CD4-positive, alpha-beta memory T cell (primary cell): ENCODE measurements at regions not wholly inside any gene's neighbourhood (a gene's known extent, or its start where the extent isn't known, plus 50 kb on each side); places are given as distances from the start of the nearest gene placed in this dataset.

Experiments
- CTCF ChIA-PET: fragments of 350-600 bp; sonication (Branson Sonifier 250); formaldehyde crosslinking; loops from one replicate; lab custom pipeline; 2021; ENCODE audit warnings: inconsistent platforms; ENCODE audit not compliant: partially characterized antibody; lab: Charles Lee
- POLR2A ChIA-PET: fragments of 350-600 bp; sonication (Branson Sonifier 250); formaldehyde crosslinking; loops from one replicate; lab custom pipeline; 2021; ENCODE audit not compliant: partially characterized antibody; lab: Charles Lee
- DNase-seq, 5 donors: peaks; one replicate each; pipeline versions ENCODE4 v3.0.0 to v3.0.0-alpha.2; 2020 to 2022; ENCODE audit warnings: mixed read lengths in 1 of 5
- H3K27ac ChIP-seq: one replicate; pipeline ENCODE4 v1.7.0; 2013; ENCODE audit warnings: low read depth, low read length
- H3K27me3 ChIP-seq: 2 replicates; pipeline ENCODE4 v1.7.0; 2013; ENCODE audit warnings: mild to moderate bottlenecking, low read length, moderate library complexity; ENCODE audit not compliant: insufficient read depth
- H3K36me3 ChIP-seq: 2 replicates; pipeline ENCODE4 v1.7.0; 2013; ENCODE audit warnings: mild to moderate bottlenecking, low read length, moderate library complexity; ENCODE audit not compliant: insufficient read depth
- H3K4me1 ChIP-seq: 2 replicates; pipeline ENCODE4 v1.7.0; 2013; ENCODE audit warnings: mild to moderate bottlenecking, low read length, moderate library complexity; ENCODE audit not compliant: insufficient read depth
- H3K4me3 ChIP-seq, 2 donors: one replicate each; pipeline ENCODE4 v1.7.0; 2013; ENCODE audit warnings: low read length in 2 of 2, mild to moderate bottlenecking in 1 of 2
- H3K9me3 ChIP-seq, 2 donors: one replicate each; pipeline ENCODE4 v1.7.0; 2013; ENCODE audit warnings: low read length in 2 of 2, control low read depth in 1 of 2; ENCODE audit not compliant: control insufficient read depth in 1 of 2
- H3K27ac Mint-ChIP-seq, 7 donors: one replicate each; pipeline ENCODE4 v1.8.0; 2020 to 2021; ENCODE audit warnings: mixed read lengths in 7 of 7, mild to moderate bottlenecking in 6 of 7, inconsistent platforms in 3 of 7, moderate library complexity in 3 of 7
- H3K27me3 Mint-ChIP-seq, 2 donors: one replicate each; pipeline ENCODE4 v1.8.0; 2020 to 2021; ENCODE audit warnings: mixed read lengths in 2 of 2
- H3K36me3 Mint-ChIP-seq, 2 donors: one replicate each; pipeline ENCODE4 v1.8.0; 2020 to 2021; ENCODE audit warnings: mixed read lengths in 2 of 2, inconsistent platforms in 1 of 2, mild to moderate bottlenecking in 1 of 2
- H3K4me1 Mint-ChIP-seq, 4 donors: one replicate each; pipeline ENCODE4 v1.8.0; 2020 to 2021; ENCODE audit warnings: mixed read lengths in 4 of 4, mild to moderate bottlenecking in 1 of 4
- H3K4me3 Mint-ChIP-seq, 8 donors: one replicate each; pipeline ENCODE4 v1.8.0; 2020 to 2021; ENCODE audit warnings: mixed read lengths in 8 of 8, mild to moderate bottlenecking in 7 of 8, moderate library complexity in 6 of 8, inconsistent platforms in 3 of 8
- H3K9me3 Mint-ChIP-seq, 8 donors: one replicate each; pipeline ENCODE4 v1.8.0; 2020 to 2021; ENCODE audit warnings: mixed read lengths in 8 of 8, mild to moderate bottlenecking in 5 of 8, inconsistent platforms in 3 of 8, moderate library complexity in 1 of 8
- intact Hi-C: fragments of 100-400 bp; cut with micrococcal nuclease; formaldehyde crosslinking; loops from one replicate; pipeline ENCODE4 v1.15.1; 2023

GRCh38 chr4:132823419-132823818 is 325.7 kb upstream of the PCDH10 start:
- Mint-ChIP-seq H3K27ac (no peak overlapping the region), H3K27me3 (no peaks in the 10 kb centered on the region), H3K4me3 (no peak overlapping the region), H3K36me3 (no peaks in the 10 kb centered on the region), H3K9me3 (peaks cover 3 to 14% (median 6%) of the 10 kb centered on the region in 8 donors), H3K4me1 (no peaks in the 10 kb centered on the region)
- Histone ChIP-seq H3K4me1 (no peaks in the 10 kb centered on the region), H3K27ac (no peak overlapping the region), H3K27me3 (no peaks in the 10 kb centered on the region), H3K36me3 (no peaks in the 10 kb centered on the region), H3K9me3 (peaks cover 0 to 4% of the 10 kb centered on the region in 2 donors), H3K4me3 (no peak overlapping the region)
- DNase-seq: no peak
- POLR2A ChIA-PET: no interaction called here
- intact Hi-C loops: no loop called here
- CTCF ChIA-PET: no interaction called here

DNA sequence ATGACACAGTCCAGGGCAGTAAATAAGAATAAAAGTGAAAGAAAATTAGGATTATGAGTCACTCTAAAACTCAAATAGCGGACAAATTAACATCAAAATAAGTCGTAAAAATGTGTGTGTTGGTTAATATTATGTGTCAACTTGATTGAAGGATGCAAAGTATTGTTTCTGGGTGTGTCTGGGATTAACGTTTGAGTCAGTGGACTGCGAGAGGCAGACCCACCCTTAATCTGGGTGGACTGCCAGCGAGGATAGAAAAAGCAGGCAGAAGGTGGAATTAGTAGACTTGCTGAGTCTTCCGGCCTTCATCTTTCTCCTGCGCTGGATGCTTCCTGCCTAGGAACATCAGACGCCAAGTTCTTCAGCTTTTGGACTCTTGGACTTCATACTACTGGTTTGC is 324.3 kb upstream of the PCDH10 start:
- no peaks in the 10 kb centered on the region for H3K27me3 Mint-ChIP-seq
- Histone ChIP-seq H3K9me3 (peaks cover 0 to 4% of the 10 kb centered on the region in 2 donors), H3K27me3 (no peaks in the 10 kb centered on the region), H3K27ac (no peak overlapping the region), H3K4me1 (no peaks in the 10 kb centered on the region), H3K4me3 (no peak overlapping the region), H3K36me3 (no peaks in the 10 kb centered on the region)
- H3K9me3 Mint-ChIP-seq: peaks cover 3 to 8% (median 6%) of the 10 kb centered on the region in 8 donors
- H3K36me3 Mint-ChIP-seq: no peaks in the 10 kb centered on the region
- intact Hi-C loops: no loop called here
- H3K4me1 Mint-ChIP-seq: no peaks in the 10 kb centered on the region
- ChIA-PET POLR2A (no interaction called here), CTCF (no interaction called here)
- no peak for DNase-seq
- no peak overlapping the region for H3K27ac Mint-ChIP-seq
- no peak overlapping the region for H3K4me3 Mint-ChIP-seq

- Histone ChIP-seq H3K9me3 (no peaks in the 10 kb centered on the region), H3K36me3 (no peaks in the 10 kb centered on the region), H3K27ac (no peak overlapping the region), H3K4me3 (no peak overlapping the region), H3K27me3 (no peaks in the 10 kb centered on the region), H3K4me1 (no peaks in the 10 kb centered on the region)
- Mint-ChIP-seq H3K36me3 (no peaks in the 10 kb centered on the region), H3K27me3 (no peaks in the 10 kb centered on the region), H3K4me3 (no peak overlapping the region), H3K27ac (no peak overlapping the region), H3K4me1 (no peaks in the 10 kb centered on the region), H3K9me3 (peaks cover 0 to 11% (median 5%) of the 10 kb centered on the region in 8 donors)
- POLR2A ChIA-PET: no interaction called here
- intact Hi-C loops: no loop called here
- DNase-seq: no peak
- CTCF ChIA-PET: no interaction called here
Measured at GRCh38 chr4:132827522-132827921, 321.6 kb upstream of the PCDH10 start.

- H3K9me3 Mint-ChIP-seq: peaks cover 0 to 35% (median 22%) of the 10 kb centered on the region in 8 donors
- H3K27ac ChIP-seq: no peak overlapping the region
- no peaks in the 10 kb centered on the region for H3K27me3 Mint-ChIP-seq
- no peaks in the 10 kb centered on the region for H3K4me1 ChIP-seq
- intact Hi-C loops: no loop called here
- POLR2A ChIA-PET: no interaction called here
- H3K4me3 ChIP-seq: no peak overlapping the region
- no peak for DNase-seq
- no peaks in the 10 kb centered on the region for H3K36me3 Mint-ChIP-seq
- CTCF ChIA-PET: no interaction called here
- H3K27ac Mint-ChIP-seq: peak overlapping the region in 1 of 7 donors; percentile 22
- no peaks in the 10 kb centered on the region for H3K27me3 ChIP-seq
- no peaks in the 10 kb centered on the region for H3K4me1 Mint-ChIP-seq
- no peak overlapping the region for H3K4me3 Mint-ChIP-seq
- H3K36me3 ChIP-seq: no peaks in the 10 kb centered on the region
- peaks cover 0 to 5% of the 10 kb centered on the region in 2 donors for H3K9me3 ChIP-seq
Measured at GRCh38 chr4:132838244-132838643, 310.9 kb upstream of the PCDH10 start.

GRCh38 chr4:132839070-132839469 is 310.0 kb upstream of the PCDH10 start:
- Mint-ChIP-seq H3K9me3 (peaks cover 0 to 35% (median 22%) of the 10 kb centered on the region in 8 donors), H3K4me1 (no peaks in the 10 kb centered on the region), H3K27me3 (no peaks in the 10 kb centered on the region), H3K36me3 (no peaks in the 10 kb centered on the region), H3K27ac (no peak overlapping the region), H3K4me3 (no peak overlapping the region)
- Histone ChIP-seq H3K36me3 (no peaks in the 10 kb centered on the region), H3K4me1 (no peaks in the 10 kb centered on the region), H3K4me3 (no peak overlapping the region), H3K9me3 (peaks cover 0 to 5% of the 10 kb centered on the region in 2 donors), H3K27ac (no peak overlapping the region), H3K27me3 (no peaks in the 10 kb centered on the region)
- no peak for DNase-seq
- intact Hi-C loops: no loop called here
- ChIA-PET CTCF (no interaction called here), POLR2A (no interaction called here)

- intact Hi-C loops: no loop called here
- H3K27ac ChIP-seq: no peak overlapping the region
- CTCF ChIA-PET: no interaction called here
- H3K9me3 ChIP-seq: no peaks in the 10 kb centered on the region
- DNase-seq: no peak
- POLR2A ChIA-PET: no interaction called here
- H3K27me3 ChIP-seq: no peaks in the 10 kb centered on the region
- peaks cover 0 to 11% (median 5%) of the 10 kb centered on the region in 8 donors for H3K9me3 Mint-ChIP-seq
- H3K27ac Mint-ChIP-seq: no peak overlapping the region
- H3K36me3 Mint-ChIP-seq: no peaks in the 10 kb centered on the region
- no peaks in the 10 kb centered on the region for H3K27me3 Mint-ChIP-seq
- no peak overlapping the region for H3K4me3 Mint-ChIP-seq
- no peaks in the 10 kb centered on the region for H3K36me3 ChIP-seq
- no peak overlapping the region for H3K4me3 ChIP-seq
- no peaks in the 10 kb centered on the region for H3K4me1 Mint-ChIP-seq
- H3K4me1 ChIP-seq: no peaks in the 10 kb centered on the region
Measured at GRCh38 chr4:132859929-132860328, 289.2 kb upstream of the PCDH10 start.

- Mint-ChIP-seq H3K36me3 (no peaks in the 10 kb centered on the region), H3K27me3 (no peaks in the 10 kb centered on the region), H3K4me3 (no peak overlapping the region), H3K4me1 (no peaks in the 10 kb centered on the region), H3K27ac (no peak overlapping the region), H3K9me3 (peaks cover 0 to 11% (median 5%) of the 10 kb centered on the region in 8 donors)
- intact Hi-C loops: no loop called here
- no peaks in the 10 kb centered on the region for H3K27me3 ChIP-seq
- H3K4me1 ChIP-seq: no peaks in the 10 kb centered on the region
- H3K27ac ChIP-seq: no peak overlapping the region
- DNase-seq: no peak
- no peak overlapping the region for H3K4me3 ChIP-seq
- no peaks in the 10 kb centered on the region for H3K9me3 ChIP-seq
- POLR2A ChIA-PET: no interaction called here
- CTCF ChIA-PET: no interaction called here
- no peaks in the 10 kb centered on the region for H3K36me3 ChIP-seq
Measured at GRCh38 chr4:132860976-132861375, 288.1 kb upstream of the PCDH10 start.

- Histone ChIP-seq H3K27me3 (no peaks in the 10 kb centered on the region), H3K36me3 (no peaks in the 10 kb centered on the region), H3K4me3 (no peak overlapping the region), H3K27ac (no peak overlapping the region), H3K4me1 (no peaks in the 10 kb centered on the region), H3K9me3 (no peaks in the 10 kb centered on the region)
- ChIA-PET POLR2A (no interaction called here), CTCF (no interaction called here)
- Mint-ChIP-seq H3K27ac (no peak overlapping the region), H3K36me3 (no peaks in the 10 kb centered on the region), H3K4me3 (no peak overlapping the region), H3K27me3 (no peaks in the 10 kb centered on the region), H3K9me3 (peaks cover 0 to 7% (median 4%) of the 10 kb centered on the region in 8 donors), H3K4me1 (no peaks in the 10 kb centered on the region)
- no peak for DNase-seq
- intact Hi-C loops: no loop called here
Measured at GRCh38 chr4:132863619-132864018, 285.5 kb upstream of the PCDH10 start.
